Natural killer cell treated with Interleukin-12 subunit alpha and Interleukin-12 subunit beta and Interleukin-15 and Interleukin-18, amount 100 ng/mL, for 72 hours (primary cell): ENCODE measurements at regions not wholly inside any gene's neighbourhood (a gene's known extent, or its start where the extent isn't known, plus 50 kb on each side); places are given as distances from the start of the nearest gene placed in this dataset.
"Not testable (repeated sequence)": the region's sequence is repeated elsewhere in the genome, so short reads cannot be mapped to it uniquely, and the experiment has no call there.

Experiments used
- ATAC-seq, 2 donors: fragments of 150-1000 bp; cut with Tn5 transposase in 1 of 2; sonication (Bioruptor Pico), chemical (Tn5 transposase) in 1 of 2; 2 replicates each; pipeline ENCODE4 v1.10.0; 2021
- DNase-seq: peaks from one replicate; pipeline ENCODE4 v3.0.0; 2022; ENCODE audit warnings: low spot score
- H3K27ac Mint-ChIP-seq, 2 donors: 1 replicate in 1 of 2; 2 replicates in 1 of 2; pipeline ENCODE4 v1.8.0; 2022; ENCODE audit warnings: mixed read lengths in 2 of 2, mild to moderate bottlenecking in 1 of 2, moderate library complexity in 1 of 2
- H3K27me3 Mint-ChIP-seq, 2 donors: 1 replicate in 1 of 2; 2 replicates in 1 of 2; pipeline ENCODE4 v1.8.0; 2022; ENCODE audit warnings: mixed read lengths in 2 of 2
- H3K36me3 Mint-ChIP-seq: one replicate; pipeline ENCODE4 v1.8.0; 2022; ENCODE audit warnings: mixed read lengths
- H3K4me1 Mint-ChIP-seq, 2 donors: 1 replicate in 1 of 2; 2 replicates in 1 of 2; pipeline ENCODE4 v1.8.0; 2022; ENCODE audit warnings: low read depth in 2 of 2, mixed read lengths in 2 of 2, mild to moderate bottlenecking in 1 of 2
- H3K4me3 Mint-ChIP-seq: one replicate; pipeline ENCODE4 v1.8.0; 2022; ENCODE audit warnings: mixed read lengths
- H3K9me3 Mint-ChIP-seq: 2 replicates; pipeline ENCODE4 v1.8.0; 2022; ENCODE audit warnings: mixed read lengths

DNA sequence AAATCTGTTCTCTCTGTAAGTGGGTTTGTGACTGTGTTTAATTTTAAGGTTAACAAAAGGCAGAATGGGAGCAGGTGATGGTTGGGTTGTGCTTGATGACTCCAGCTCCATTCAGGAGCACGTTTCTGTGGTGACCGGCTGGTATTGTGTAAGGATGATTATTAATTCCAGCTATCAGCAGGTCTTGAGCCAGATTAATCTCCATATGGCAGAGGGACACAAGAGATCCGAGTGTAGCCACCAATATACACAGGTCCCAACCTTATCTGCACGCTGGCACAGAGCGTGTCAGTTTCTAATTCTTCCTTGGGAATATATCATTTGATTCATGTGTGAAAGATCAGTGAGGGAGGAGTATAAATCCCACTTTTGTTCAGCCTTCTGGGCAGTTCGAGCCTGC lies 199.0 kb upstream of the DCC start:
- Mint-ChIP-seq H3K4me1 (no peaks in the 10 kb centered on the region), H3K27ac (no peak overlapping the region), H3K27me3 (no peaks in the 10 kb centered on the region), H3K9me3 (peaks cover 14% of the 10 kb centered on the region), H3K36me3 (peaks cover 8% of the 10 kb centered on the region), H3K4me3 (no peak overlapping the region)
- no peak for DNase-seq
- ATAC-seq, result no peak

DNA sequence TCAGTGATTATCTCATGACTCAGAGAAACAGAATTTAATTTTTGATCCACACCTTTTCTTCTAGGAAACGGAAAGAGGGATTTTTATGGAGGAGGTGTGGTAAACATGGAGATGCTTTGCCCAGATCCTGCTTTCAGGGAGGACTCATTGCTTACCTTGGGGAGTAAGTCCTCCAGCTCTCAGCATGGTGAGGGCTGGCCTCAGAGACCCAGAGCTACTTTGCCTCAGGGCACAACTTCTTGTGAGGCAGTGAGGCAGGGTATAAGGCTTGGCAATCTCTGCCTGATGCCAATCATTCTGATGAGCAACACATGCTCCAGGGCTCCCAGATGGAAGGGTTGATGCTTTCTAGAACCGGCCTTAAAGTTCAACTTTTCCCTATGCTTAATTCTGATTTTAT lies 189.9 kb upstream of the DCC start:
- DNase-seq (no peak), ATAC-seq (no peak)
- H3K36me3 Mint-ChIP-seq, result no peaks in the 10 kb centered on the region

DNA sequence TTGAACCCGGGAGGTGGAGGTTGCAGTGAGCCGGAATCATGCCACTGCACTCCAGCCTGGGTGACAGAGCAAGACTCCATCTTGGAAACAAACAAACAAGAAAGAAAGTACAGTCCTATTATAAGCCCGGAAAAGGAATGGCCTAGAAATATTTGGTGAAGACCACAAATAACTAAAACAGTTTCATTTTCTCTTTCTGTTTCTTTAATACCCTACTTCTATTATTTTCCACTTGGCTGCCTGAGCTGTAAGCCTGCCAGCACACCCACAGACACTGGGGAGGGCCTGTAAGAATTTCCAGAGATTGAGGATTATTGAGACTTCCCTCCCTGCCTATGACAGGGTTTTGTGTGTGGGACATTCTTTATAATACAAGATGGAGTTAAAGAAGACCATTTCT lies 188.0 kb upstream of the DCC start:
- no peaks in the 10 kb centered on the region for H3K27me3 Mint-ChIP-seq
- DNase-seq, result no peak
- H3K4me1 Mint-ChIP-seq, result no peaks in the 10 kb centered on the region
- H3K4me3 Mint-ChIP-seq, result no peak overlapping the region
- H3K9me3 Mint-ChIP-seq, result peaks cover 10% of the 10 kb centered on the region
- ATAC-seq, result no peak
- H3K27ac Mint-ChIP-seq, result no peak overlapping the region
- no peaks in the 10 kb centered on the region for H3K36me3 Mint-ChIP-seq

More for the DNA sequence above, 189.9 kb upstream of the DCC start:
- H3K27ac Mint-ChIP-seq, result no peak overlapping the region
- peaks cover 10% of the 10 kb centered on the region for H3K9me3 Mint-ChIP-seq
- H3K4me3 Mint-ChIP-seq, result no peak overlapping the region
- no peaks in the 10 kb centered on the region for H3K4me1 Mint-ChIP-seq
- H3K27me3 Mint-ChIP-seq, result no peaks in the 10 kb centered on the region

DNA sequence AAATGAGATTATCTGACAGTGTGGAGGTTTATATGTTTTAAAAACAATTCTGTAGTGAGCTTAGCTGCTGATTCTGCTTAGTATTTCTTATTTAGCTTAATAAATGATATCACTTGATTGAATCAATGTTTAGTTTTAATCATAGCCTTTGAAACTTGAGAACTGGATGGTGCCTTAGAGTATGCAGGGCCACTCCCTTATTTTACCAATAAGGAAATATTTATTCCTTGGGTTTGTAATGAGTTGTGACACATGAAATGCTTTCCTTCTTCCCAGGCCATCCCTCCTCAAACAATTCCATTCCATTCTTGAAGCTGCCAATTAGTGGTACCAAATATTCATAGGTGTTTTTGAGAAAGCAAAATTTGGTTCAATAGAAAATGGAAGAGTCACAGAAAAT lies 183.8 kb upstream of the DCC start:
- no peak overlapping the region for H3K27ac Mint-ChIP-seq
- H3K4me1 Mint-ChIP-seq, result no peaks in the 10 kb centered on the region
- no peak for ATAC-seq
- no peaks in the 10 kb centered on the region for H3K36me3 Mint-ChIP-seq
- peaks cover 8% of the 10 kb centered on the region for H3K9me3 Mint-ChIP-seq
- H3K27me3 Mint-ChIP-seq, result no peaks in the 10 kb centered on the region
- no peak overlapping the region for H3K4me3 Mint-ChIP-seq
- DNase-seq, result no peak

DNA sequence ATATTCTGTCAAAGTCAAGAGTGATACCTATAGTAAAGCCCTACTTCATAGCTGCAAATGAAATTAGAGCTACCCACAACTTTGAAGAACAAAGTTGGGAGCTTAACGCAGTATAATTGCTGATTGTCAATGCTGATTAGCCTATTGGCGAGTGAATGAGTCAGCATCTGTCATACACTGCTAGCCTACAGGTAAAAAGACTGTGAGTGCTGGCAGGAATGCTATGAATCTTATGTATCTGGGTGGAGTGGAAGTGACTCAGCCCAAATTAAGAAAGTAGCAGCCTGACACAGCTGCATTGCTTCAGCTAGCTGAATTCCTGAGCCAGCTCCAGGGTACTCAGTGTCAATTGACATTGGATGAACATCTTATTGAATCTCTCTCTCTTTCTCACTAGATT lies 179.4 kb upstream of the DCC start:
- H3K4me3 Mint-ChIP-seq, result no peak overlapping the region
- ATAC-seq (no peak), DNase-seq (no peak)
- H3K4me1 Mint-ChIP-seq, result no peaks in the 10 kb centered on the region
- no peak overlapping the region for H3K27ac Mint-ChIP-seq
- peaks cover 14% of the 10 kb centered on the region for H3K9me3 Mint-ChIP-seq
- no peaks in the 10 kb centered on the region for H3K27me3 Mint-ChIP-seq
- H3K36me3 Mint-ChIP-seq, result no peaks in the 10 kb centered on the region

DNA sequence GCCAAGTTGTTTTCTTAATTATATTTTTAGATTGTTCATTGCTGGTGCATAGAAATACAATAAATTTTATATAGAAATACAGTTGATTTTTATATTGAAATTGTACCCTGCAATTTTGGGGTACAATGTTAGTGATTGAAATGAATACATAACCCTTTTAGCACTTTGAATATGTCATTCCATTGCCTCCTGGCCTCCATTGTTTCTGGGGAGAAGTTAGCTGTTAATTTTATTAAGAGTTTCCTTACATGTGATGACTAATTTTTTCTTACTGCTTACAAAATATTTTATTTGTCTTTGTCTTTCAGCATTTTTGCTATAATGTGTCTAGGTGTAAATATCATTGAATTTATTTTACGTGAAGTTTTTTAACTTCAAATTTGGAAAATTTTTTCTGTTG lies 176.5 kb upstream of the DCC start:
- Mint-ChIP-seq H3K36me3 (no peaks in the 10 kb centered on the region), H3K4me1 (no peaks in the 10 kb centered on the region), H3K27me3 (no peaks in the 10 kb centered on the region), H3K9me3 (peaks cover 14% of the 10 kb centered on the region), H3K27ac (no peak overlapping the region), H3K4me3 (no peak overlapping the region)
- no peak for ATAC-seq
- no peak for DNase-seq

DNA sequence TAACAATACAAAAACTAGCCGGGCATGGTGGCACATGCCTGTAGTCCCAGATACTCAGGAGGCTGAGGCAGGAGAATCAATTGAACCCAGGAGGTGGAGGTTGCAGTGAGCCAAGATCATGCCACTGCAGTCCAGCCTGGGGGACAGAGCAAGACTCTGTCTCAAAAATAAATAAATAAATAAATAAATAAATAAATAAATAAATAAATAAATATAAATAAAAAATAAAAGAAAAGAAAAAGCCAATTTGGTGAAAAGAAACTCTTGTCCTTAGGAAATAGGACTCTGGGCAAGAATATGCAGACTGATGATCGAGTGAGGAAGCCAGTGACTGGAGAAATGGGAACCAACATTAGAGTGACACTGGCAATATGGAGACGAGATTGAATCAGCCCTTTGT lies 171.9 kb upstream of the DCC start:
- not testable (repeated sequence) for H3K4me3 Mint-ChIP-seq, ATAC-seq, H3K9me3 Mint-ChIP-seq, H3K36me3 Mint-ChIP-seq, H3K4me1 Mint-ChIP-seq, H3K27me3 Mint-ChIP-seq, H3K27ac Mint-ChIP-seq, DNase-seq

DNA sequence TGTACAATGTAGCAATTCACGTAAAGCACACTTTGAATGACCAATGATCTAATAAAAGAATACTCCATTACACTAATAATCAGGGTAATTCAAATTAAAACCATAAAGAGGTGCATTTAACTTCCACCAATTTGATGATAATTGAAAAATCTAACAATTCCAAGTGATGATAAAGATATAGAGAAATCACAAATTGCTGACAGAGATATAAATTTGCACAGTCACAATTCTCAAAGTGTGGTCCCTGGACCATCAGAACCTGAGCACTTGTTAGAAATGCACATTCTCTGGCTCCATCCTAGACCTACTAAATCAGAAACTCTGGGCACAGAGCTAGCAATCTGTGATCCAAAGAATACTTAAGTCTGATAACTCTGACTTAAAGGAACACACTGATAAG lies 165.8 kb upstream of the DCC start:
- ATAC-seq (no peak), DNase-seq (no peak)
- Mint-ChIP-seq H3K36me3 (no peaks in the 10 kb centered on the region), H3K4me3 (no peak overlapping the region), H3K4me1 (no peaks in the 10 kb centered on the region), H3K9me3 (peaks cover 3% of the 10 kb centered on the region), H3K27ac (no peak overlapping the region), H3K27me3 (no peaks in the 10 kb centered on the region)

DNA sequence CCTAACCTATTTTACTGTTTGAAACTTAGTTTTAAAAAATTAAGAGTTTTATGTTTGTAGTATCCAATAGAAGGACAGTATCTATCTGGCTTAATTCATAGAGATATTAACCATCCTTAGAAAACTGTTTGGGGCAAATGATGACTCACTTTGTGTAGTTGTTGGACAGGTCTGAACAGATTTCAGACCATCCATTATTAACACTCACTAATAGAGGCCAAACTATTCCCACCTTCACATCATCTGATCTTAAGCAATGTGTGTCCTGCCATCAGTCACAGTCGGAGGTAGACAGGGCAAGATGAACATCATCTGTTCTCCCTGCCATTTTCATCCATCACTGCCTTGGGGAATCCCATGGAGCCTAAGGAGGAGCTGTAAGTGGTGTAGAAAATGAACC lies 164.6 kb upstream of the DCC start:
- DNase-seq (no peak), ATAC-seq (no peak)
- H3K9me3 Mint-ChIP-seq, result peaks cover 3% of the 10 kb centered on the region
- no peaks in the 10 kb centered on the region for H3K4me1 Mint-ChIP-seq
- no peak overlapping the region for H3K27ac Mint-ChIP-seq
- no peak overlapping the region for H3K4me3 Mint-ChIP-seq
- no peaks in the 10 kb centered on the region for H3K36me3 Mint-ChIP-seq
- no peaks in the 10 kb centered on the region for H3K27me3 Mint-ChIP-seq

DNA sequence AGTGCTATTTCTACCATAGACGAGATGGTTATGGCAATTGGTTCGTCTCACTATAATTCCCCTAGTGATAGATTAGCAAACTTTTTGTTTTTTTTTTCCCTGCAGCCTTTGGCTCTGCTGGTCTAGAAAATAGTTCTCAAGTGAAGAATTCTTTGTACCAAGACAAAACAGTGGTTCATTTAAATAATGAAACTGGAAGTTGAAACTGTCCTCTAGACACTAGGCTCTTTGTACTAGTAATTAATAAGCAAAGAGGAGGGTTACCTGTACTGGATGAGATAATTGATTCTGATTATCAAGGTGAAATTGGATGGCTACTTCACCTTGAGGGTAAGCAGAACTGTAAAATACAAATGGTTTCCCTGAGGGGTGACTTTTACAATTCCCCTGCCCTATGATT lies 156.9 kb upstream of the DCC start:
- H3K9me3 Mint-ChIP-seq, result peaks cover 13% of the 10 kb centered on the region
- H3K4me1 Mint-ChIP-seq, result no peaks in the 10 kb centered on the region
- no peaks in the 10 kb centered on the region for H3K27me3 Mint-ChIP-seq
- H3K27ac Mint-ChIP-seq, result no peak overlapping the region
- DNase-seq (no peak), ATAC-seq (no peak)
- H3K36me3 Mint-ChIP-seq, result no peaks in the 10 kb centered on the region
- no peak overlapping the region for H3K4me3 Mint-ChIP-seq

DNA sequence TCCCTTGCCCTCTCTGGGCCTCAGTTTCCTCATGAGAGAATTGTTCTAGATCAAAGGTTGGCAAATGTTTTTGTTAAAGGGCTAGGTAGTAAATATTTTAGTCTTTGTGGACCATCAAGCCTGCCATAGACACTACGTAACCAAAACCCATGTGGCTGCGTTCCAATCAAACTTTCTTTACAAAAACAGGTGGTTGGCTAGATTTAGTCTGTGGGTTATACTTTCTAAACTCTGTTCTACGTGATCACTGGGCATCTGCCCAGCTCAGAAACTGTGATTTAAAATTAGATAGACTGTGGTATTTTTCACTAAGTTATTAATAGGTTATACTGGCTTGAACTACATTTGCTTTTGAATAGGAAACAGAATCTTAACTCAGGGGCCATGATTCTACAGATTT lies 149.8 kb upstream of the DCC start:
- Mint-ChIP-seq H3K27ac (no peak overlapping the region), H3K4me1 (no peaks in the 10 kb centered on the region), H3K4me3 (no peak overlapping the region), H3K27me3 (no peaks in the 10 kb centered on the region), H3K9me3 (peaks cover 6% of the 10 kb centered on the region), H3K36me3 (no peaks in the 10 kb centered on the region)
- ATAC-seq, result no peak
- no peak for DNase-seq

DNA sequence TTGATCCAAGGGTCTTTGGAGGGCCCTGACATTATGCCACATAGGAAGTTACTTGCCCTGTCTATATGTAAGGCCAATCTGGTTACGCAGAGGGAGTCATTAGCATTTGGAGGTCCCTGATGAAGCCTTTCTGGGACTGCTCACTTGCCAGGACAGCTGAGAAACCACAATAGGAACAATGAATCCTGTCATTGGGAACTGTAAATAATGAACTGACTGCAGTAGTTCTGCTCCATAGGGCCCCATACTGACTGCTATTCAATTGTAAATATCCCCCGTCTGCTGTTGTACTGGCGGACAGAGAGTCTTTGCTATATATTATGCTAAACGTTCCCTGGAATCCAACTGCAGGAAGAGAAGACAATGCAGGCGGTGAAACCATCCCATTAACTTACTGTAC lies 149.4 kb upstream of the DCC start:
- no peak overlapping the region for H3K4me3 Mint-ChIP-seq
- peaks cover 6% of the 10 kb centered on the region for H3K9me3 Mint-ChIP-seq
- no peaks in the 10 kb centered on the region for H3K27me3 Mint-ChIP-seq
- H3K36me3 Mint-ChIP-seq, result no peaks in the 10 kb centered on the region
- H3K27ac Mint-ChIP-seq, result no peak overlapping the region
- DNase-seq (no peak), ATAC-seq (no peak)
- no peaks in the 10 kb centered on the region for H3K4me1 Mint-ChIP-seq

DNA sequence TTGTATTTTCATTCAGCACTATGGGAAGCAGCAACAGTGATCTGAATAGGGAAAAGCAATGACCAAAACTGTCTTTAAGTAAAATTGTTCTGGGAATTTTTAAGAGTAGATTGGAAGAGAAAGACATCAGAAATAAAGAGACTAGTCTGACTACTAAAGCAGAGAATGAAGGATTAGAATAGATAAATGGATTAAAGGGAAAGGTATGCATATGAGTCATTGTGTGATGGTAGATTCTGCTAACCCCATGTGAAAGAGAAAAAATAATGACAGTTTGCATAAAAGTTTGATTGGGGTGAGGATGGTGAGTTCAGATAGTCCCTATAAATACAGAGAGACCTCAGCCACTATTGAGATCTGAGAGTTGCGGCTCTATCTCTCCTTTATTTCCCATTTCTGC lies 139.6 kb upstream of the DCC start:
- peaks cover 11% of the 10 kb centered on the region for H3K9me3 Mint-ChIP-seq

DNA sequence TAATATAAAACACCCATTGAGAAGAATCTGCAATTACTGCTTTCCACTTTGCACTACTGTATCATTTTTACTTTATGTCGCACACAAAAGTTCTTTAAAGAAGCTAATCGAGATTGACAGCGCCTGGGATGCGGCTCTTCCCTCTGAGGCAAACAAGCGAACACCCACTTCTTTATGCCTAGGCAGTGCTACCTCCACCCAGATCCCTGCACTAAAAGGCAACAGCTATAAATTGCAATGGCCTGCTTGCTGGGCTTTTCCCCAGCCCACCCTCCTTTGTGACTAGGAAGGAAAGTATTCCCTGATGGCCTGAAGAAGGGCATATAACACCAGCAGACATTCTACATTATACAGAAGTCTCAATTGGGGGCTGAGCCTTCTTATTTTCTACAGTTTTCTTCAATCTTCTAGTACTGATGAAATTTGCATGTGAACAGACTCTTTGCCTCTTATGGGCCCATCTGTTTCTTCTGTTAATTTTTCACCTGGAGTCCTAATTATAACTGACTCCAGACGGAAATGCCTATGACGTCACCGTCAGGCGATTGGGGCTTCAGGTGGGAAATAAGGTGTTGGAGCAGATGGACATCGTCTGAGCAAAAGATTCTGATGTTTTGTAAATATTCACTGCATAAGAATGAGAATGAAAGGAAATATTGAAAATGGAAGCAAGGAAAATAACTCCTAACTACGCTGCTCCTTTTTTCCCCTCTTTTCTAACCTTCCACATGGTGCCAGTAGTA lies 138.9 kb upstream of the DCC start:
- no peaks in the 10 kb centered on the region for H3K4me1 Mint-ChIP-seq
- H3K4me3 Mint-ChIP-seq, result no peak overlapping the region
- peaks cover 5% of the 10 kb centered on the region for H3K36me3 Mint-ChIP-seq
- ATAC-seq (no peak), DNase-seq (no peak)
- no peaks in the 10 kb centered on the region for H3K27me3 Mint-ChIP-seq
- H3K9me3 Mint-ChIP-seq, result peaks cover 11% of the 10 kb centered on the region
- no peak overlapping the region for H3K27ac Mint-ChIP-seq

More for the DNA sequence above, 139.6 kb upstream of the DCC start:
- Mint-ChIP-seq H3K4me3 (no peak overlapping the region), H3K36me3 (peaks cover 5% of the 10 kb centered on the region), H3K27ac (no peak overlapping the region), H3K4me1 (no peaks in the 10 kb centered on the region), H3K27me3 (no peaks in the 10 kb centered on the region)
- ATAC-seq (no peak), DNase-seq (no peak)

DNA sequence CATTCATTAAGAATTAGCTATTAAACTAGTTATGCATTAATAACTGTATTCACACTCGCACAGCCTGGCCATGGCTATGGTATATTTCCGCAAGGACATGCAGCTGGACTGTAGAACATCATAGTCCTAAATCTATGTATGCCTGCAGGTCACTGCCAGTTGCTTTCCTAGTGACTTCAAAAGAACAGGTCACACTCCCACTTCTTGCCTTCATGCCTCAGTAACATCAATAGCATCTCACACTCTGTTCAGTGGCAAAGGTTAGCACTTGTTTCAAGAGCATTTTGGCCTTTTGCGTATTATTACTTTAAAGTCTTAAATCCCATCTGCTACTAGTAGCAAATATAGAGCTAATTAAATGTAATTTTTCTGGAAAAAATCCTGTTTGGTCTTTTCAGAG lies 131.4 kb upstream of the DCC start:
- Mint-ChIP-seq H3K27me3 (no peaks in the 10 kb centered on the region), H3K27ac (no peak overlapping the region)
- no peak for ATAC-seq

More for the DNA sequence above, 131.4 kb upstream of the DCC start:
- Mint-ChIP-seq H3K4me1 (no peaks in the 10 kb centered on the region), H3K4me3 (no peak overlapping the region), H3K36me3 (no peaks in the 10 kb centered on the region), H3K9me3 (peaks cover 18% of the 10 kb centered on the region)
- no peak for DNase-seq
